ENCODE measurements at regions not wholly inside any gene's neighbourhood (a gene's known extent, or its start where the extent isn't known, plus 50 kb on each side); places are given as distances from the start of the nearest gene placed in this dataset.
"Not testable (repeated sequence)": the region's sequence is repeated elsewhere in the genome, so short reads cannot be mapped to it uniquely, and the experiment has no call there.

DNA sequence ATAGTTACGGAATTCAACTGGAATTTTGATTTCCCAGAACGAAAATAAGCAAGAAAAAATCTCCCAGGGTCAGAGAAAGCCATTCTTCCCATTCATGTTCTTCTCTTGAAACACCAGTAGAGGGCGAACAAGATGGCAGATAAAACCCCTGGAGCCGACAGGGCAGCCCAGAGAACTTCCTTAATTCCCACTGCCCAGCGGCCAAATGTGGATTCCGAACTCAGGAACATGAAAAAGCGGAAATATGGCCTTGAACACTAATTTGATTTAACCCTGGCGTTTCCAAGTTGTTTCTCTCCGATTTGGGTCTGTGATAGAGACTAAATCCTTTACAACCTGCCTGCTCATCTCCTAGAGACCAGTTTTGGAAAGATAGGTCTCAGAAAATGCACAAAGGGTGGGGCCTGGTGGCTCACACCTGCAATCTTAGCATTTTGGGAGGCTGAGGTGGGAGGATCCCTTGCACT is 100.7 kb upstream of the WAC start:
- H3K4me3 ChIP-seq, result no peak overlapping the region
- no peak overlapping the region for H3K27ac ChIP-seq
- H3K4me2 ChIP-seq, result peak overlapping the region; percentile 50
- peaks cover 9% of the 10 kb centered on the region for H3K9me3 ChIP-seq
- no peaks in the 10 kb centered on the region for H3K27me3 ChIP-seq
- no peaks in the 10 kb centered on the region for H3K36me3 ChIP-seq
- no peak for TF ChIP-seq Cebpa-rat (IDR thresholded peaks at IDR 0.05)
- no peaks in the 10 kb centered on the region for H3K4me1 ChIP-seq
- no peaks in the 10 kb centered on the region for H4K20me1 ChIP-seq
- H3K9ac ChIP-seq, result no peak overlapping the region

DNA sequence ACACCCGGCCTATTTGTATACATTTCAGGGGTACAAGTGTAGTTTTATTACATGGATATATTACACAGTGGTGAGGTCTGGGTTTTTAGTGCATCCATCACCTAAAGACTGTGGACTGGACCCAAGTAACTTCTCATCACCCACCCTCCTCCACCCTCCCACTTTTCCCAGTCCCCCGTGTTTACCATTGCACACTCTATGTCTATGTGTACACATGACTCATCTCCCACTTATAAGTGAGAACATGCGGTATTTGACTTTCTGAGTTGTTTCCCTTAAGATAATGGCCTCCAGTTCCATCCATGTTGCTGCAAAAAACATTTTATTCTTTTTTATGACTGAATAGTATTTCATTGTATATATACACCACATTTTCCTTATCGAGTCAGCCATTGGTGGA is 98.9 kb upstream of the WAC start:
- Histone ChIP-seq H3K9ac (no peak overlapping the region), H3K27ac (no peak overlapping the region), H3K4me3 (no peak overlapping the region), H3K27me3 (no peaks in the 10 kb centered on the region), H3K36me3 (no peaks in the 10 kb centered on the region), H3K4me1 (no peaks in the 10 kb centered on the region), H4K20me1 (no peaks in the 10 kb centered on the region), H3K4me2 (no peak overlapping the region), H3K9me3 (peaks cover 9% of the 10 kb centered on the region)
- no peak for TF ChIP-seq Cebpa-rat (IDR thresholded peaks at IDR 0.05)

DNA sequence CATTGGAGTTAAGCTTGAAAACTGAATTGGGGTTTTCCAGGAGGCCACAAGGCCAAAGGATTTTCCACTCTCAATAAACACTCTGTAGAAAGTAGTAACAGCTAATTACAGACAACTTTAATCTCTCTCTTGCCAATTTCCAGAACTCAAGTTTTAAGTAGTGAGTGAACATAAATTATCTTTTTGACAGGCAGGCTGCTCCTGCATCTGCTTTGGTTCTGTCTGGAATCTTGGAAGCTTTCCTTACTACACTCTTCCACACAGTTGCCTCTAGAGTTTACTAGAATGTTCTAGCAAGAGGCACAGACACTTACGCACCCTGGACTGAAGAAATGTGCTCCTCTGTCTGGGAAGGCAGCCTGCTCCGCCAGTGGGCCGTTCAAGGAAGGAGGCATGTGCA is 90.5 kb upstream of the WAC start:
- H3K4me1 ChIP-seq, result no peaks in the 10 kb centered on the region
- H3K9me3 ChIP-seq, result no peaks in the 10 kb centered on the region
- H4K20me1 ChIP-seq, result no peaks in the 10 kb centered on the region
- H3K27me3 ChIP-seq, result no peaks in the 10 kb centered on the region
- TF ChIP-seq Cebpa-rat (IDR thresholded peaks at IDR 0.05), result no peak
- no peaks in the 10 kb centered on the region for H3K36me3 ChIP-seq
- no peak overlapping the region for H3K9ac ChIP-seq
- no peak overlapping the region for H3K27ac ChIP-seq
- no peak overlapping the region for H3K4me3 ChIP-seq
- H3K4me2 ChIP-seq, result no peak overlapping the region

DNA sequence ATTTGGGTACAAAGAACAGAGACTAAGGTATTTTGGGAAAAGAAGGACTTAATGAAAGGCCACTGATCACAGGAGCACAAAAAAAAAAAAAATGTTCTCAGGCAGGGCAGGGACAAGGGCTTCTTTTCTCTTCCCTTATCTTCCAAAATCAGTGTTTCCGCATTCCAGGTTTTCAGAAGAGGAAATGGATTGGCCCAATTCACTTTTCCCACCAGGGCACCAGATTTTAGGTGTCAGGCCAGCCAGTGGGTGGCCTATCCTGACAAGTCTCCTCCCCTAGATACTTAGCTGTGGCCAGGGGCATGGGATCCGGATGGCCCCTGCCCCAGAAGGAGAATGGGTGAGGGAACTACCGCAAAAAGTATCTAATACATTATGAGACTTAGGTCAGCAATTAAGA is 88.9 kb upstream of the WAC start:
- no peaks in the 10 kb centered on the region for H3K4me1 ChIP-seq
- no peak overlapping the region for H3K4me2 ChIP-seq
- H3K36me3 ChIP-seq, result no peaks in the 10 kb centered on the region
- TF ChIP-seq Cebpa-rat (IDR thresholded peaks at IDR 0.05), result no peak
- H4K20me1 ChIP-seq, result no peaks in the 10 kb centered on the region
- no peaks in the 10 kb centered on the region for H3K27me3 ChIP-seq
- no peak overlapping the region for H3K4me3 ChIP-seq
- no peaks in the 10 kb centered on the region for H3K9me3 ChIP-seq
- H3K9ac ChIP-seq, result no peak overlapping the region
- H3K27ac ChIP-seq, result no peak overlapping the region

DNA sequence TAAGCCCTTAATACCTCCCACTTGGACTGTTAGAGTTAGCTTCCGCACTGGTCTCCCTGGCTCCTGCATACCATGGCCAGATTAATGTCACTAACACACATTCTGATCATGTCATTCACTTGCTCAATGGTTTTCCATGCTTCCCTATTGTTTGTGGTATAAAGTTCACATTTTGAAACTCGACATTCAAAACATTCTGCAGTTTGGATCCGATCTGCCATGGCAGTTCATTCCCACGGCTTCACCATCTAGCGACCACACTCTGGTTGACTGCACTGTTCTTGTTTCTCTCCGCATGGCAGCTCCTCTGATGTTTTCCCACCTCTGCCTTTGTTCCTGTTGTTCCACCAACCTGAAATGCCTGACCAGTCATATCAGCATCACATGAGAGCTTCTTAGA is 87.4 kb upstream of the WAC start:
- H3K4me1 ChIP-seq, result no peaks in the 10 kb centered on the region
- no peaks in the 10 kb centered on the region for H4K20me1 ChIP-seq
- no peak overlapping the region for H3K4me3 ChIP-seq
- peak overlapping the region; percentile 1; the same call in 1 of the 2 replicates for H3K4me2 ChIP-seq
- no peak overlapping the region for H3K9ac ChIP-seq
- no peak for TF ChIP-seq Cebpa-rat (IDR thresholded peaks at IDR 0.05)
- no peaks in the 10 kb centered on the region for H3K27me3 ChIP-seq
- H3K9me3 ChIP-seq, result no peaks in the 10 kb centered on the region
- no peaks in the 10 kb centered on the region for H3K36me3 ChIP-seq
- H3K27ac ChIP-seq, result no peak overlapping the region

DNA sequence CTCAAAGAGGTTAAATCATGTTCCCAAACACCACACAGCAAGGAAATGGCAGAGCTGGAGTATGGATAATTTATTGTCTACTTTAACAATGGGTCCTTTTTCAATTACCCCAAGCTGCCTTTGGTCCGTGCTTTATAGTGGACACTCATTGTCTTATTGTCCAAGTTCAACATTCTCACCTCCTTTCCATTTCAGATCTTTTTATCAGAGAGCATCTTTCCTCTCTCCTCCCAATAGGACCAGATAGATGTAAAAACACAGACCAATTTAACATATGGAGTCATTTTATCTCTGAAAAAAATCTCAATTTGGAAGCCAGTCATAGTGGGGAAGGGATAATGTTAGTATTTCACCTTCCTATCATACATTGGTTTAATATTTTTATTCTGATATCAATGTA is 83.5 kb upstream of the WAC start:
- Histone ChIP-seq H3K9ac (no peak overlapping the region), H3K27ac (no peak overlapping the region), H4K20me1 (no peaks in the 10 kb centered on the region), H3K4me2 (no peak overlapping the region), H3K9me3 (peaks cover 7% of the 10 kb centered on the region; the same call in 1 of the 2 replicates), H3K27me3 (no peaks in the 10 kb centered on the region), H3K4me3 (no peak overlapping the region), H3K36me3 (no peaks in the 10 kb centered on the region), H3K4me1 (no peaks in the 10 kb centered on the region)
- no peak for TF ChIP-seq Cebpa-rat (IDR thresholded peaks at IDR 0.05)

DNA sequence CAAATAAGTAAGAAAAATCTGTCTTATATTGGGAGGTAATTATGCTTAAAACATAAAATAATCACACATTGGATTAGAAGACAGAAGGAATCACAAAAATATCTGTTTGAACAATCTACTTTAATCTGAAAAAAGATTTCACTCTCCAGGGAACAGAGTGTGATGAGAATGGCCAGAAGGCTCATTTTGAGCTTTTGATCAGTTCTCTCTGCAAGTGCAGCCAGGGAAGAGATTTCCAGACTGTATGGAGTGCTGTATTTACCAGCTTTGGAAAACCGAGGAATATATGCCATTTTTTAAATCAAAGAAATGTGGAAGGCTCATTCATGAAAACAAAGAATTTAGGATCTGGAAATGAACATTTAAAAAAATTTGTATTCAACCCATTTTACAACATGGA is 83.0 kb upstream of the WAC start:
- no peak for TF ChIP-seq Cebpa-rat (IDR thresholded peaks at IDR 0.05)

DNA sequence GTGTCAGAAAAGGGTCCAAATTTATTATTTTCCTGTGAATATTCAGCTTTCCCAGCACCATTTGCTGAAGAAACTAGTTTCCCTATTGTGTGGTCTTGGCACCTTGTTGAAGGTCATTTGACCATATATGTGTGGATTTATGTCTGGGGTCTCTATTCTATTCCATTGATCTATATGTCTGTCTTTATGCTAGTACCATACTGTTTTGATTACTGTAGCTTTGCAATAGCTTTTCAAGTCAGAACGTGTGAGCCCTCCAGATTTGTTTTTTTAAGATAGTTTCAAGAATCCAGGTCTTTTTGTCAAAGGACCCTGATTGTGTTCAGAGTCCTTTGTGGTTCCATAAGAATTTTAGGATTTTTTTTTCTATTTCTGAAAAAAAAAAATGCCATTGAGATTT is 79.0 kb upstream of the WAC start:
- no peak for TF ChIP-seq Cebpa-rat (IDR thresholded peaks at IDR 0.05)

More for the DNA sequence above, 83.0 kb upstream of the WAC start:
- Histone ChIP-seq H3K9ac (no peak overlapping the region), H3K4me3 (no peak overlapping the region), H3K4me2 (no peak overlapping the region), H4K20me1 (no peaks in the 10 kb centered on the region), H3K27ac (no peak overlapping the region), H3K9me3 (peaks cover 7% of the 10 kb centered on the region; the same call in 1 of the 2 replicates), H3K27me3 (no peaks in the 10 kb centered on the region), H3K36me3 (no peaks in the 10 kb centered on the region), H3K4me1 (no peaks in the 10 kb centered on the region)

DNA sequence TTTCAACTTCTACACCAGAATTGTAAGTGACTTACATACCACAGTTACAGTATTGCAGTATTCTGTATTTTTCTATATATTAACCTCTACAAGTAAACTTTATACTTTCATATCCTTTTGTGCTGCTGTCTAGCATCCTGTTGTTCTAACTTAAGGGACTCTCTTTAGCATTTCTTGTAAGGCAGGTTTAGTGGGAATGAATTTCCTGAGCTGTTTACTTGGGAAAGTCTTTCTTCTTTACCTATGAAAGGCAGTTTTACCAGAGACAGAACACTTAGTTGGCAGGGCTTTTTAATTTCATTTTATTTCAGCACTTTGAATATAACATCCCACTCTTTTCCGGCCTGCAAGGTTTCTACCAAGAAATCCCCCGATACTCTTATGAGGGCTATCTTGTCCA is 75.8 kb upstream of the WAC start:
- H3K27me3 ChIP-seq, result no peaks in the 10 kb centered on the region
- H3K4me1 ChIP-seq, result no peaks in the 10 kb centered on the region
- no peak overlapping the region for H3K4me3 ChIP-seq
- no peak overlapping the region for H3K27ac ChIP-seq
- no peak overlapping the region for H3K4me2 ChIP-seq
- H4K20me1 ChIP-seq, result no peaks in the 10 kb centered on the region
- no peak for TF ChIP-seq Cebpa-rat (IDR thresholded peaks at IDR 0.05)
- peaks cover 7% of the 10 kb centered on the region; the same call in 1 of the 2 replicates for H3K9me3 ChIP-seq
- no peaks in the 10 kb centered on the region for H3K36me3 ChIP-seq
- no peak overlapping the region for H3K9ac ChIP-seq

More for the DNA sequence above, 79.0 kb upstream of the WAC start:
- Histone ChIP-seq H3K27ac (no peak overlapping the region), H3K9ac (no peak overlapping the region), H3K9me3 (peaks cover 7% of the 10 kb centered on the region; the same call in 1 of the 2 replicates), H3K4me2 (no peak overlapping the region), H3K36me3 (no peaks in the 10 kb centered on the region), H4K20me1 (no peaks in the 10 kb centered on the region), H3K27me3 (no peaks in the 10 kb centered on the region), H3K4me1 (no peaks in the 10 kb centered on the region), H3K4me3 (no peak overlapping the region)

DNA sequence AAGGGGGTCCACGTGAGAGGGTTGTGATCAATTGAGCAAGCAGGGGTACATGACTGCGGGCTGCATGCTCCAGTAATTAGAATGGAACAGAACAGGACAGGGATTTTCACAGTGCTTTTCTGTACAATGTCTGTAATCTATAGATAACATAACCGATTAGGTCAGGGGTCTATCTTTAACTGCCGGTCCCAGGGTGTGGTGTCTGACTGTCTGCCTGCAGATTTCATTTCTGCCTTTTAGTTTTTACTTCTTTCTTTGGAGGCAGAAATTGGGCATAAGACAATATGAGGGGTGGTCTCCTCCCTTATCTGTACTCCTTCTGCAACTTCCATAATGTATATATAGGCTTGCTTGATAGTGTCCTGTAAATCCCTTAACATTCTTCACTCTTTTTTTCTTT is 75.0 kb upstream of the WAC start:
- H3K36me3 ChIP-seq, H3K27ac ChIP-seq, H3K27me3 ChIP-seq, H4K20me1 ChIP-seq, H3K4me3 ChIP-seq, H3K4me1 ChIP-seq, H3K4me2 ChIP-seq, H3K9ac ChIP-seq, H3K9me3 ChIP-seq: not testable (repeated sequence)

DNA sequence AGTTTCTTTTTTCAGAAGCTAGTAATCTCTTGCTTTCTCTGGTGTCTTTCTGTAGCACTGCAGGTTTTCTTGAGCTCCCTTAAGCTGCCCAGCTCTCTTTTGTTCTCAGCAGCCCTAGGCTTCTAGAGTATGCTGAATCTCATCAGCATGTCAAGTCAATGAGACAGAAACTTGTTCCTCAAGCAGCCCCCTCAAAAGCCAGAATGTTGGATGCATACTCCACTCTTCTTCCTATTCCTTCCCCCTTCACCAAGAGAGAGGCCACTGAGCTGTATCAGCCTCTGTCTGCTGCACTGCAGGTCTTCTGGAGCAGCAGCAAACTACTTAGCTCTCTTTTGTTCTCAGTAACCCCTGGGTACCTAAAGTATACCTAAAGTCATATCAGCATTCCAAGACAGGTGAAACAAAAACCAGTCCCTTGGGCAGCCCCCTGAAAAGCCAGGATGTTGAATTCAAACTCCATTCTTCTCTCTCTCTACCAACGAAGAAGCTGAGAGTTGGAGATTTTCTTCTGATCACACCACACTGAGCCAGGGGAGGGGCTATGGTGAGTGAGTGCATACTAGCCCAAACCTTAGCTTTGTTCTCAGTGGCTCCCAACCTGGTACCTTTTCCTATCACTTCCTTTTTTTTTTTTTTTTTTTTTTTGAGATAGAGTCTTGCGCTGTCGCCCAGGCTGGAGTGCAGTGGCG is 73.3 kb upstream of the WAC start:
- Histone ChIP-seq H4K20me1 (no peaks in the 10 kb centered on the region), H3K9me3 (no peaks in the 10 kb centered on the region), H3K4me1 (no peaks in the 10 kb centered on the region), H3K4me2 (no peak overlapping the region), H3K4me3 (no peak overlapping the region), H3K9ac (no peak overlapping the region), H3K27ac (no peak overlapping the region), H3K27me3 (no peaks in the 10 kb centered on the region), H3K36me3 (no peaks in the 10 kb centered on the region)
- no peak for TF ChIP-seq Cebpa-rat (IDR thresholded peaks at IDR 0.05)
